GM19455 (cell line): ENCODE measurements at regions not wholly inside any gene's neighbourhood (a gene's known extent, or its start where the extent isn't known, plus 50 kb on each side); places are given as distances from the start of the nearest gene placed in this dataset.

Experiments
- ATAC-seq: cut with Tn5 transposase; IDR thresholded peaks from one replicate; pipeline ENCODE4 v1.9.1; 2021; ENCODE audit not compliant: unreplicated experiment

DNA sequence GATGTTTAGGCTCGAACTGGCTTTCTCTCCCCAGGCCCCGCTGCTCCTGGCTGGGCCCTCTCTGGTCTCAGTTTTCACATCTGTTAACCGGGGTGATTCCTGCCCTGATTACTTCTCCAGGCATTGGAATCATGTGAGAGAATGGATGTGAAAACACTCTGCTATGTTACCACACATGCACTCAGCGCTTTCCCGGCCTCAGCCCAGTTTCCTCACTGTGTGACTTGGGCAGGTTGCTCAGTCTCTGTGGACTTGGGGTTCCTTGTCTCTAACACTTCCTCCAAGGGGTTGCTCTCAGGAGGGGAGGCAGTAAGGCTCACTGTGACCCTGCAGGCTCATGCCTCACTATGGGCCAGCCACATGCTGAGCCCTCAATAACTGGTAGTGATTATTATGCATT is 230.4 kb upstream of the HS6ST1 start:
- no peak for ATAC-seq

DNA sequence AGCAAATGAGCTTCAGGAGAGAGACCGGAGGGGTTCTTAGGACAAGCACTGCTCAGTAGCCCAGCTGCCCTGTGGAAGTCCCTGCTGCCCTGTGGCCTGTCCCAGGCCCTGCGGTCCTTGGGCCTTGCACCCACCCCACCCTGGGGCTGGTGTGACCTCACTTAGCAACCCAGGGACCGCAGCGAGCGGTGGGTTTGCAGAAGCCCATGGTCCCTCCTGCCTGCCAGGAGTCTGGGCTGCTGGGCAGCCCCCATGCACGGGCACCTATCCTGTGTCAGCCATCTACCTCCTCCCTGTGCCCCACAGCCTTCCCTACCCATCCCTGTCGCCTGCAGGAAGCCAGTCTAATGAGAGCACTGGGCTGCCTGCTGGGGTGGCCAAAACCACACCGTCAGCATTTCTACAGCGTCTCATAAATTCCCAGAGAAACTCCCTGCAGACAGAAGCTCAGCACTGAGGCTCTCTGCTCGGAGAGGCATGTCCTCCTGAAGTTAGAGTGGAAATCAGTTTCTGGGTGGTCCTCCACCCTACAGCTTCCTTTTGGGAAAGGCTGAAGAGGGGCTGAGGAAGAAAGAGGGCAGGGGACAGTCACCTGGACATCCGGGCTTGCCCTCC is 231.1 kb upstream of the HS6ST1 start:
- no peak for ATAC-seq

DNA sequence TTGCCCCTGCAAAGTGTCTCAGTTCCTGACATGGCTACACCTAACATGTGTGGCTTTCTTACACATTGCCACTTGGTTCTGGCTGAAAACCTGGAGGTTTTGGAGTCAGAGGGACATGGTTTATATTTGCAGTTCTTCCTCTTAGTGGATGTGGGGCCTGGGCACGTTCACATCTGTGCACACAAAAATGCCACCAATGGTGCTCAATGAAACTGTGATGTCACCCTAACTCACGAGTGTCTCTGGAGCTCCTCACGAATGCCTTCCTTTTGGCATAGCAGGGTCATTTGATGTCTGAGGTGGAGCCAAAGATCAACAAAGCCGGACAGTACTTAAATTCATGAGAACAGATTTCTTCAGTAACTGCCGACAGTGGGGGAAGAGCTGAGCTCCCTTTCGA is 231.7 kb upstream of the HS6ST1 start:
- ATAC-seq, result no peak

DNA sequence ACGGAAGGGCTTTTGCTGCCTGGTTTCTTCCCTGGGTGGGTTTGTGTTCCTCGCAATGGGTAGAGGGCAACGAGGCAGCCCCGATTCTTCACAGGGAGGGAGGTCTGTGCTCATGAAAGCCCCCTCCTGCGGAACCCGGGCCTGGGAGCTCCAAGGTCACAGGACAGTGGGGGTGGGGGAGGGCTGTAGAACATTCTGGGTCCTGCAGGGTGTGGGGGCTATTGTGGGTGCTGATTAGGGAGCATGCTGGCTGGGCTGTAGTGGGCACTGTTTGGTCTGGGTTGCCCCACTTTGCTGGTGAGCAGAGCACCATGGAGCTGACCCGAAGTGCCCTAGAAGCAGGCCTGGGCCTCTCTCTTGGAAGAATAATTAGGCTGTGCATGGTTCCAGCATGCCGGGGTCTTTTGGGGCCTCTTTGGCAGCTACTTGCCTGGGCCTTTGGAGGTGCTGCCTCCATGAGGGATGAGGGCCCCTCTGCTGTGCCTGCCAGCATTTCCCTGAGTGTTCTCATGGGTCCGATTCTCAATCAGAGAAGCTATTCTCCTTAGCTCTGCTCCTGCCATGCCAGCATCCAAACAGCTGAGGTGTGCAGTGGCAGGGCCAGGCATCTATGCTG is 232.2 kb upstream of the HS6ST1 start:
- no peak for ATAC-seq

DNA sequence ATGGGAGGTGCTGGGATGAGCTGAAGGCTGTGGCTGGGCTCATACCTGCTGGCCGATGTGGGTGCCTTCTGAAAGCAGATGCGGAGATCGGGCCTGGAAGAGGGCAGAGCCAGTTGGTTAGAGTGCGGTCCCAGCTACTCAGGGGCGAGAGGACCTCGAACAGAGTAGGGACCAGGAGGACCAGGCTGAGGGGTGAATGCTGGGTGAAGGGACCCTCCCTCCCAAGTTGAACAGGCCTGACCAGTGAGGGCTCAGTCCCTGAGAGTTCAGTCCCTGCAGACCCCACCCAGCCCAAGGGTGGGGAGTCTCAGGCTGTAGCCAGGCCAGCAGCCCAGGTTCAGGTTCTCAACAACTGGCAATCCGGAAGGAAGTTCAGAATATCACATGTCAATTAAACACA is 232.8 kb upstream of the HS6ST1 start:
- ATAC-seq, result no peak

DNA sequence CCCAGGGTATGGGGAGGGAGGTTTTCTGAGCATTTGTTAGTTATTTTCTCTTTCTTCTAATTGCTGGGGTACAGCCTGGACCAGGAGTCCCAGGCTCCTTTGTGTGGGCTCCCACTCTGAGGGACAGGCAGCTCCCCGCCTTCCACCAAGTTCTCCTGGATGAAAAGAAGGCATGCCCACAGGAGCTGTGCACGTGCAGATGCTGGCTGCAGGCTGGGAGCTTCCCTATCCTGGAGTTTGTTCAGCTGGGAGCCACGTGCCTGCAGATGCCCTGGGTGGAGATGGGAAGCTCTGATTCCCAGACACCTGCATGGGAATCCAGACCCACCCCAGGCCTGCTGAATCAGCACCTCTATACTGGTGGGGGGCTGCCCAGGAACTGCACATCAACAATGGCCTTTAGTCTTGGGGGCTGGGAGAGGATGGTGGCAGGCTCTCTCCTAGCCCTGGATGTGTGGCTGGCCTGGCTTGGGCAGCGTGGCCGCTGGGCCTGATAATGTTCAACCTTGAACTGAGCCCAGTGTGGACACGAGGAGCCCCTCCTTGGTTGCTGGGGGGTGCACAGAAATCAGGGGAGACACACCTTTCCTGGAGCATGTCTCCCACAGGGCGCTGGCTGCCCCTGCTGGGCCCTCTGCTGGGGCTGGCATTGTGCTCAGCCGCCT is 233.6 kb upstream of the HS6ST1 start:
- no peak for ATAC-seq

DNA sequence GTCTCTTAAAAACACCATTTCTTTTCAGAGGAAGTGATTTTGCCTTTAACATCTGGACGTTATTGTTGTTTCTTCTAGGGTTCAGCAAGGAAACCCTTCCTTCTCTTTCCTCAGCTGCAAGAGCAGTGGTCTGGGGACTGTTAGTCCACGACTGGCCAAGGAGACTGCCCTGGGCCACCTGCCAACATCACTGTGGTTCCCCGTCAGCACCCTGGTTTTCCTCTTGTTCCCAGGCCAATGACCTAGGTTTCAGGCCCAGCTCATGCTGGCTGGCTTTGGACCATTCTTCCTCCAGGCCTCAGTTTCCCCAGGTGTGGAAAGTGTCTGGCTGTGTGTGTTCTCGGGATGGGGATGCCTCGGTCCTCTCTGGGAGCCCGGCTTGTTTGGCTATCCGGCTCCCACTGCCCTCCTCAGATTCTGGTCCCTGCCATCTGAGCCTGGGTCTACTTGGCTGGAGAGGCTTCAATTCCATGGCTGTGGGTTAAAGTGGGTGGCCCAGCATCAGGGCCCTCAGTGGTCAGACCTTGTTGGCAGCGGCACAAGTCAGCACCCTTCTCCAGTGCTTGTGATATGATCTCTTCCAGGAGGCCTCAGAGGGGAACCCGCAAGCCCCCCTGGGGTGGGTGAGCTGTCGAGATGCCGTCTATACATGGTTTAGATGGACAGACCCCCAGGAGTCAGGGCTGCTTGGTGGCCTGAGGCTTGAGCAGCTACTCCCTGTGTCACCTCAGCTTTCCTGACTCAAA is 234.3 kb upstream of the HS6ST1 start:
- no peak for ATAC-seq

DNA sequence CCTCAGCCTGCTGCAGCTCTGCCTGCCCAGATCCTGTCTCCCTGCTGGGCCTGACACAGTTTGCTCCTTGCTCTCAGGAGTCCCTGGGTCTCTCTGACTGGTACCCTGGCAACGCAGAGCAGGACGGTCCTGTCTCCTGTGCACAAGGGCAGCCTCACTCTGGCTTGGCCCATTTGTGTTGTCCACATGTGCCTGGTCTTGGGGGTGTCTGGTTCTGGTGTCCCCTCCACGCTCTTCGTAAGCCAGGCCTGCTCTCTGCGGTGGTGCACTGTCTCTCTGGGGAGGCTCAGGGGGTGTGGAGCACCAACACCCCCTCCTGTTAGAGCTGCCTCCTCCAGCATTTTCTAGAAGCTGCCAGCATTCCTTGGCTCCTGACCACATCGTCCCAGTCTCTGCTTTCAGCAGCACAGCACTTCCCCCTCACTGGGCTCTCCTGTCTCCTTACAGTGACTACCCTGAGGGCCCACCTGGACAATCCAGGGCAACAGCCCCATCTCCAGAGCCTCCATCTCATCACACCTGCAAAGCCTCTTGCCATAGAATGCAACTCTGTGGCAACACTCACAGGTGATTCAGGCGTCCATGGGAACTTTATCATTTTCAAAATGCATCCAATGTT is 235.6 kb upstream of the HS6ST1 start:
- no peak for ATAC-seq

DNA sequence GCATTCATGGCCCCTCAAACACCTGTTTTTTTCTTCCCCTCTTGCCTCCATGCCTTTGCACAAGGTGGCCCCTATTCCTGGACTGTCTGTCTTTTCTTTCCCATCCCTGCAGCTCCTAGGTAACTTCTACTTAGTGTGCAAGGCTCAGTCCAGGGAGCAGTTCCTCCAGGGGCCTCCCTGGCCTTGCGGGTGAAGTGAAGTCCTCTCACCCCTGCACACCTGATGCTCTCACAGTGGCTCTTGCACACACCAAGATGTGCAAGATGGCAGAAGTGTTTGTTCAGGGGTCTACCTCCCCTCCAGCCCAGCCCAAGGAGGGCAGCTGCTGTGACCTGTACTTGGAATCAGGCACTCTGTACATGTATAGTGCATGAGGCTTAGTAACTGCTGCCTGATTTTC is 236.8 kb upstream of the HS6ST1 start:
- ATAC-seq, result no peak

DNA sequence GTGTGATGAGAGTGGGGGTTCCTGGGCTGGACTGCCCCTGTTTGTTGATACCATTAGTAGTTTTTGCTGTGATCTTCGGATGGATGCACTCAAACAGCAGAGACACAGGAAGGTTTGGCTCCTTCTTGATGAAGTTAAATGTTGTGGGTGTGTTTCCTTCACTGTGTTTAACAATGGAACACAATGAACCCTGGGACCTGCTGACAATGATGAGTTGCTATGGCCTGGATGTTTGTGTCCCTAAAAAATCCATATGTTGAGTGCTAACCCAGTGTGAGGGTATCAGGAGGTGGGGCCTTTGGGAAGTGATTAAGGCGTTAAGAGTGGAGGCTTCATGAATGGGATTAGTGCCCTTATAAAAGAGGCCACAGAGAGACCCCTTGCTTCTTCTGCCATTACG is 237.4 kb upstream of the HS6ST1 start:
- no peak for ATAC-seq

DNA sequence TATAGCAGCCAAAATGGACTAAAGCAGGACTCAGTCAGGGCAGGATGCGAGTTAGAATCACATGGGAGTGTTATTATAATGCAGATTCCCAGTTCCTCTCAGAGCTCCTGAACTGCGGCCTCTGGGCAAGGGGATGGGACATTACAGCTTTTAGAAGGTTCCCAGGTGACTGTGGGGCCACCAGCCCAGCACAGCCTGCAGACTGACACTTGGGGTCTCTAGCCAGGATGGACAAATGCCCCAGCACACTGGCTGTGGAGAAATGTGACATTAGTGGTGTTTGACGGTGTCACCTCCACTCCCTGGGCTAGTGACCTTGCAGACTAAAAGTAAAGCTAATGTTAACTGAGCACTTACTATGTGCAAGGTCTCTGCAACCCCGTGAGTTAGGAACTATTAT is 238.0 kb upstream of the HS6ST1 start:
- ATAC-seq, result no peak

DNA sequence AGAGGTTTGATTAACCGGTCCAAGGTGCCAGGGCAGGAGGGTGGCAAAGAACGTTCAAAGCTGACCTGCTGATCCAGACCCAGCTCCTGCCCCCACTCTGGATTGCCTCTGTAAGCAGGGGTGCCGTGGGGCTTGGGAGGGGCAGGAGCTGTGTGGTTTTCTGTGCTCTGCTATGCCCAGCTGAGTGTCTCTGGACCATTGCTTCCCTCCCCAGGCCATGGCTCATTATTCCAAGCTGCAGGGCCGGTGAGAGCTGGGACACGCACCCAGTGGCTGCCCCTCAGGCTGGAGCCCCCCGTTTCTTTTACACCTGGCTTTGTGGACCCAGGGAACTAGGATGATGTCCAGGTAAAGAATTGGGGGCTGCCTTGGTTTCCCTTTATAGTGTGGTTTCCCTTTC is 238.4 kb upstream of the HS6ST1 start:
- ATAC-seq, result no peak

DNA sequence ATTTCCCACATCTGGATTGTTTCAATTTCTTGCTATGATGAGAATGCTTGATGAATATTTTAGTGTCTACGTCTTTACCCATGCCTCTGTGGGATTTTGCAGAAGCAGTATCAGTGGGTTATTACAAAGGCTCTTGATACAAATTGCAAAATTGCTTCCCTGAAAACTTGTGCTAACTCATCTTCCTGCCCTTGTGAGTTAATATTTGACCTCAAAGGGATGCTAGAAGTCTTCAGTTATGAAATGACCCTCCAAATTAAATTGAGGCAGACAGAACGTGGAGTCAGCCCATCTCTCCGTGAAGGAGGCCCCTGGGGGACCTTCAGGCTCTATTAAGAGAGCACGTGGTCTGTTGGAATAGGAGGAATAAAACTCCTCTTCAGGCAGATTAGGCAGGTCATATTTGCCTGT is 239.2 kb upstream of the HS6ST1 start:
- no peak for ATAC-seq

DNA sequence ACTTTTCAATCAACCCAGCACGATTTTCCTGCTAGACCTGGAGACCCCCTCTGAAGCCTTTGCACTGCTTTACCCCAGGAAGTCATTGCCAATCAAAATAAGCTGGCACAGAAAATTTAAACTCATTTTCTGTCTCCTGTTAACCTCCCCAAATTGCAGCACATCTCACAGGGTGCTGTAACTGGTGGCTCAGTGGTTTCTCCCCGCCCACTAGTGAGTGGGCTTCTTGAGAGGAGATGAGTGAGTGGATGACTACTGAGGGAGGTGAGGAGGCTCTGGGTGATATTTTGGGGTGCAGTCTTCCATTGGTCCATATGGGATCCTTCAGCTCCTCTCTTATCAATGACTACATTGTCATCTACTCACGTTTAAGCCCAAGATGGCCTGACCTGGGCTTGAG is 239.8 kb upstream of the HS6ST1 start:
- no peak for ATAC-seq

DNA sequence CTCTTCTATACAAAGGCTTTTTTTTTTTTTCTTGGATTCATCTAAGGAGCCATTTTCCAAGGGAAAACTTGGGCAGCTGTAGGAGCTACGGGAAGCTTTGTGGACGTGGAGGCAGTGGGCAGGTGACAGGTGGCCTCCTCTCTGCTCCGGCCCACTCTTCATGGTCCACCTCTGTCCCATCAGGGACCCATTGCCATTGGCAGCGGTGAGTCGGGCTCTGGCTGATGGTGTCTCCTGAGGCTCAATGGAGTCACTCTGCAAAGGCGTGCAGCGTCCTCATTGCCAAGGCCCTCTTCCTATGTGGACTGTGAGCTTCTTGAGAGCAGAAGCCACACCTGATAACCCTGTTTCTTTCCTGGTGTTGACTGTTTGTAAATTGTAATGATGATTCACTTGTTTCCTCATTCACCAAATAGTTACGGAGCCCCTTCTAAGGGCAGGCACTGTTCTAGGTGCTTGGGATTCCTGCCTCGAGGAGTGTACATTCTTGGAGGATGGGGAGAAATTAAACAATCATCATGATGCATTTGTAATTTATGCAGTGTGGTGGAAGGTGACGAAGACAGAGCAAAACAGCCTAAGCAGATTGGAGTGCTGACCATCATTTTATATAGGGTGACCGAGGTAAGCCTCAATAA is 240.3 kb upstream of the HS6ST1 start:
- ATAC-seq, result no peak

DNA sequence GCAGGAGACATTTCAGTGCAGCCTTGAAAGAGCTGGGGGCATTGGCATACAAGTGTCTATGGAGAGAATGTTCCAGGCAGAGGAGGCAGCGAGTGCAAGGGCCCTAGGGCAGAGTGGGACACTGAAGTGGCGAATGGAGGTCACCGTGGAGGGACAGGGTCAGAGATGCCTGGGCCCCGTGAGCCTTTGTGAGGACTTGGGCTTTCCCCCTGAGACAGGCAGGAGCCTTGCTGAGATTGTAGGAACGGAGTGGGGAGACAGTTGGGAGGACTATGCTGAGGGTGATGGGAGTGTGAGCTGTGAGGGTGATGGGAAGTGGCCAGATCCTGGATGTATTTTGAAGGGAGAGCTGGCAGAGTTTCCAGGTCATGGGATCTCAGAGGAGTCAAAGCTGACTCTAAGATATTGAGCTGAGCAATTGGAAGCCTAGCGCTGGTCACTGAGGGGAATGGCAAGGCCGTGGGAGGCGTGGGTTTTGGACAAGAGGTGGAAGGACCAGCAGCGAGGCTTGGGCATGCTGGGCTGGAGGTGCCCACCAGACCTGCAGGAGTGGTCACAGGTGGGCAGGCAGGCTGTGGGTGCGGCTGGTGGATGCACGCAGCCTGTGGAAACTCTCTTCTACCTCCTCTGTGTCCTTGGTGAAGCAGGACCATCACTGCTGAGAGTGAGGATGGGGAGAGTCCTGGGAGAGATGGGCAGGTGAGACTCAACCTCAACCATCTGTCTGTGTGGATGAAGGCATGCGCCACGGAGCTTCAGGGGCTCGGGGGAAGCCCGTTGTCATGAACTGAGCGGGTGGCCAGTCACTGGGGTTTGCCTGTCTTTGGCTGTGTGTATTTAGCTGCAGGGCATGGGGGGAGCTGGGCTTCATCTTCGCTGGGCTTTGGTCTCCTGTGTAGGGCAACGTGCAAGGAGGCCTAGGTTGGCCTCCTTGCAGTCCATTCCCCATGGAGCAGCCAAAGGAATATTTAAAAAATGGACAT is 241.2 kb upstream of the HS6ST1 start:
- no peak for ATAC-seq

DNA sequence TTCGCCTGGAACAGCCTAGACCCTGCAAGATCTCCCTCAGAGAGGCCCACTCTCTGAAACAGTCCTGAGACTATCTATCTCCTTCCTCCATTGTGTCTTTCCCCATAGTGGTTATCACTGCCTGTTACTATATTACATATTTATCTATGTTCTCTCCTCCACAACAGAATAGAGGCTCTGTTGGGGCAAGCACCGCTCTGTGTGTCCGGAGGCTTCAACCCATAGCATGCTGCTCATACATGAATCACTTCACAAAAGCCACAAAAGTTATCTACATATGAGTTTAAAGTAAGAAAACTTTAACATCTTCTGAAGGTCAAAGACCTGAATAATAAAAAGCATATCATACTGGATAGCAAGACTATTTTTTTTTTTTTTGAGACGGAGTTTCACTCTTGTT is 242.1 kb upstream of the HS6ST1 start:
- ATAC-seq, result no peak

DNA sequence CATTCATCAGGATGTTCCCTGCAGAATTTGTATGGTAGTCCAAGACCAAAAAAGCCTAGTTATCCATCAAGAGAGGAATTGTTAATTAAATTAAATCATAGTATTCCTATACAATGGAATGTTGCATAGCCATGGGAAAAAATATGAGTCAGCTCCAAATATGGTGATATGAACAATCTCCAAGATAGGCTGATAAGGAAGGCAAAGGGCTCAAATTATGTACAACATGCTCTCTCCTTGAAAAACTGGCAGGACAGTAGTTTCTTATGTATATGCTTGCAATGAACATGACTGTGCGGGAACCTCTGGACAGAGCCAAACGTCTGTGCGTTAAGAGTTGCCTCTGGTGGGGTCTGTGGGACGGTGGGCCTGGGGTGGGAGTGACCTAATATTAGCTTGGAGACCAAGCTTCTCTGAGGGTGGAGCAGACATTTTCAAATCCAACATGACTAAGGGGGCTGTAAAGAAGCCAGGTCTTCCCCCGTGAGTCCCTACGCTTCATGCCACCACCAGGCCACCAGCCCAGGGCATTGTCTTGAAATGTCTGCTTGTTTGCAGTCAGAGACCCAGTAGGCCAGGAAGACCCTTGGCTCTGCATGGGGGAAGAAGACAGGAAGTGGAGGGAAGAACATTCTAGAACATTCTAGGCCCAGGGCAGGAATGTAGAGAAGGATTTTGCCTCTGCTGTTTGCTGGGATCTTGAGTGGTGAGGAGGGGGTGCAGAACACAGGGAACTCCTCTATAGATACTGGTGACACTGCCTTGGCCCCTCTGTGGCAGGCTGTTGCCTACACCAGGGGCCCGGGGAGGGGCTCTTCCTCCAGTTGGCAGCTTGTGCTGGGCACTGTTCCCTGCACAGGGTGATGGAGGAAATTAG is 244.0 kb upstream of the HS6ST1 start:
- ATAC-seq, result no peak

DNA sequence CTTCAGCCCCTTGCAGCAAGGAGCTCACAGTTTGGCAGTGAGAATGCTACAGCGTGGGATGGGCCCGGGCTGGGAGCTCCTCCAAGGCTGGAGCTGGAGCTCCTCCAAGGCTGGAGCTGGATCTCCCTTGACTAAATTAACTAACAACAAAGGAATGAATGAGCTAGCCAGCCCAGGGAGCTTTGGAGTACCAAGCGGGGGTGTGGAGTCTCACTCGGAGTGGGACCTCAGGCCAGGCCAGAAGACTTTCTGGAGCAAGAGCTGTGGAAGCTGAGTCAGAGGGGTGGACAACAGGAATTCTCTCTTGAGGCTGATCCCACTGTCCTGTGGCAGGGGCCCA is 244.7 kb upstream of the HS6ST1 start:
- ATAC-seq, result no peak
